HG03442 (cell line): ENCODE measurements at regions not wholly inside any gene's neighbourhood (a gene's known extent, or its start where the extent isn't known, plus 50 kb on each side); places are given as distances from the start of the nearest gene placed in this dataset.

Experiments
- ATAC-seq: cut with Tn5 transposase; IDR thresholded peaks from one replicate; pipeline ENCODE4 v1.9.1; 2021; ENCODE audit warnings: mild to moderate bottlenecking, moderate library complexity; ENCODE audit not compliant: unreplicated experiment

GRCh38 chr1:93746021-93746812, 64.6 kb upstream of the BCAR3 start:
- no peak for ATAC-seq

- peak; percentile 55 for ATAC-seq
These were observed 62.8 kb upstream of the BCAR3 start for GRCh38 chr1:93744299-93744988.

- no peak for ATAC-seq
These were observed 61.8 kb upstream of the BCAR3 start for GRCh38 chr1:93743465-93743864.

GRCh38 chr1:93740601-93741031, 59.0 kb upstream of the BCAR3 start:
- no peak for ATAC-seq

GRCh38 chr1:93740157-93740556, 58.5 kb upstream of the BCAR3 start:
- ATAC-seq = no peak

GRCh38 chr1:93739472-93739871, 57.8 kb upstream of the BCAR3 start:
- no peak for ATAC-seq

- ATAC-seq = no peak
These were observed 57.3 kb upstream of the BCAR3 start for GRCh38 chr1:93738926-93739325.

- ATAC-seq = no peak
These were observed 56.5 kb upstream of the BCAR3 start for GRCh38 chr1:93738075-93738622.

GRCh38 chr1:93735722-93736121, 54.1 kb upstream of the BCAR3 start:
- ATAC-seq = no peak

GRCh38 chr1:93734999-93735398, 53.4 kb upstream of the BCAR3 start:
- no peak for ATAC-seq

- ATAC-seq = no peak
These were observed 51.7 kb upstream of the BCAR3 start for GRCh38 chr1:93733340-93733739.

GRCh38 chr1:93732514-93732913, 50.9 kb upstream of the BCAR3 start:
- no peak for ATAC-seq
